Progenitor cell of endocrine pancreas (in vitro differentiated cells): ENCODE measurements at regions not wholly inside any gene's neighbourhood (a gene's known extent, or its start where the extent isn't known, plus 50 kb on each side); places are given as distances from the start of the nearest gene placed in this dataset.

Experiments used
- DNase-seq: peaks from one replicate; pipeline ENCODE4 v3.0.0; 2021; ENCODE audit warnings: low spot score; ENCODE audit not compliant: unreplicated experiment
- H3K27ac Mint-ChIP-seq: 2 replicates; pipeline ENCODE4 v1.8.0; 2021; ENCODE audit warnings: mild to moderate bottlenecking, moderate library complexity, mixed read lengths
- H3K27me3 Mint-ChIP-seq: 2 replicates; pipeline ENCODE4 v1.8.0; 2021; ENCODE audit warnings: mixed read lengths
- H3K36me3 Mint-ChIP-seq: 2 replicates; pipeline ENCODE4 v1.8.0; 2022; ENCODE audit warnings: mixed read lengths; ENCODE audit not compliant: insufficient read depth
- H3K4me1 Mint-ChIP-seq: 2 replicates; pipeline ENCODE4 v1.8.0; 2021; ENCODE audit warnings: low read depth, mixed read lengths
- H3K4me3 Mint-ChIP-seq: 2 replicates; pipeline ENCODE4 v1.8.0; 2021; ENCODE audit warnings: low read depth, mild to moderate bottlenecking, moderate library complexity, mixed read lengths
- H3K9me3 Mint-ChIP-seq: 2 replicates; pipeline ENCODE4 v1.8.0; 2021; ENCODE audit warnings: low read depth, mixed read lengths
- TF ChIP-seq, protein P1 (sequence below): fragments of 200-600 bp; sonication (generic); IDR thresholded peaks from one replicate; pipeline ENCODE4 v1.5.0; 2021; ENCODE audit warnings: antibody characterized with exemption, mild to moderate bottlenecking; ENCODE audit not compliant: unreplicated experiment

DNA sequence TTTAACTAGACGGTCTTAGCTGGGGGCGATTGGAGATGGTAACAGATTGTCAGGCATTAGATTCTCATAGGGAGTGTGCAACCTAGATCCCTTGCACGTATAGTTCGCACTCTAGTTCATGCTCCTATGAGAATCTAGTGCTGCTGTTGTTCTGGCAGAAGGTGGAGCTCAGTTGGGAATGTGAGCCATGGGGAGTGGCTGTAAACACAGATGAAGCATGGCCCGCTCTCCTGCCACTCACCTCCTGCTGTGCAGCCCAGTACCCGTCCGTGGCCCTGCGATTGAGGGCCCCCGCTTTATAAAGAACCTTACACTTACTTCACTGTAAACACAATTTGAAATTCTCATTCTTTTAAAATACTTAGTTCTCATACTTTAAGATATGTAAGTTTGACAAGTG lies 339.4 kb downstream of the CDH26 start:
- DNase-seq: no peak
- H3K27me3 Mint-ChIP-seq: peaks cover 8% of the 10 kb centered on the region
- no peak overlapping the region for H3K4me3 Mint-ChIP-seq
- H3K9me3 Mint-ChIP-seq: no peaks in the 10 kb centered on the region
- no peak overlapping the region for H3K27ac Mint-ChIP-seq
- H3K4me1 Mint-ChIP-seq: peaks cover 7% of the 10 kb centered on the region
- no peaks in the 10 kb centered on the region for H3K36me3 Mint-ChIP-seq
- TF ChIP-seq, protein P1, sequence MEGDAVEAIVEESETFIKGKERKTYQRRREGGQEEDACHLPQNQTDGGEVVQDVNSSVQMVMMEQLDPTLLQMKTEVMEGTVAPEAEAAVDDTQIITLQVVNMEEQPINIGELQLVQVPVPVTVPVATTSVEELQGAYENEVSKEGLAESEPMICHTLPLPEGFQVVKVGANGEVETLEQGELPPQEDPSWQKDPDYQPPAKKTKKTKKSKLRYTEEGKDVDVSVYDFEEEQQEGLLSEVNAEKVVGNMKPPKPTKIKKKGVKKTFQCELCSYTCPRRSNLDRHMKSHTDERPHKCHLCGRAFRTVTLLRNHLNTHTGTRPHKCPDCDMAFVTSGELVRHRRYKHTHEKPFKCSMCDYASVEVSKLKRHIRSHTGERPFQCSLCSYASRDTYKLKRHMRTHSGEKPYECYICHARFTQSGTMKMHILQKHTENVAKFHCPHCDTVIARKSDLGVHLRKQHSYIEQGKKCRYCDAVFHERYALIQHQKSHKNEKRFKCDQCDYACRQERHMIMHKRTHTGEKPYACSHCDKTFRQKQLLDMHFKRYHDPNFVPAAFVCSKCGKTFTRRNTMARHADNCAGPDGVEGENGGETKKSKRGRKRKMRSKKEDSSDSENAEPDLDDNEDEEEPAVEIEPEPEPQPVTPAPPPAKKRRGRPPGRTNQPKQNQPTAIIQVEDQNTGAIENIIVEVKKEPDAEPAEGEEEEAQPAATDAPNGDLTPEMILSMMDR: no peak

DNA sequence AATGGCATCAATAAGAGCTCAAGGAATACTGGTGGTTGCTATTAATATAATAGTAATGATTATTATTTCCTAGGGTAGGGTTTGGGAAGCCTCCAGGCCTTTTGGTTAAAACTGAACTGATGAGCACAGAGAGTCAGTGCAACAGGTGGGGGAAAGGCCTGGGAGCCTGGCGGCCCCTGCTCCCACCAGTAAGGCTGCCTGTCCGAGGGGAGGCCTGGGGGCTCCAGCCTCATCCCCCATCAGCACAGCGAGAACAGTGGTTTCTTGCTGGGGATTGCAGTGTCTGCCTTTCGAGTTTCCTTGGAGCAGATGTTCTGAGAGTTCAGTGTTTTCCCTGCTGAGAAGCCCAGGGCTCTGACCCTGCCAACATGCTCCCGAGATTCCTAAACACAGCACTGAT lies 340.4 kb downstream of the CDH26 start:
- H3K36me3 Mint-ChIP-seq: no peaks in the 10 kb centered on the region
- no peak overlapping the region for H3K27ac Mint-ChIP-seq
- H3K9me3 Mint-ChIP-seq: no peaks in the 10 kb centered on the region
- TF ChIP-seq, protein P1: no peak
- DNase-seq: no peak
- peaks cover 7% of the 10 kb centered on the region for H3K4me1 Mint-ChIP-seq
- H3K27me3 Mint-ChIP-seq: peaks cover 8% of the 10 kb centered on the region
- H3K4me3 Mint-ChIP-seq: no peak overlapping the region

DNA sequence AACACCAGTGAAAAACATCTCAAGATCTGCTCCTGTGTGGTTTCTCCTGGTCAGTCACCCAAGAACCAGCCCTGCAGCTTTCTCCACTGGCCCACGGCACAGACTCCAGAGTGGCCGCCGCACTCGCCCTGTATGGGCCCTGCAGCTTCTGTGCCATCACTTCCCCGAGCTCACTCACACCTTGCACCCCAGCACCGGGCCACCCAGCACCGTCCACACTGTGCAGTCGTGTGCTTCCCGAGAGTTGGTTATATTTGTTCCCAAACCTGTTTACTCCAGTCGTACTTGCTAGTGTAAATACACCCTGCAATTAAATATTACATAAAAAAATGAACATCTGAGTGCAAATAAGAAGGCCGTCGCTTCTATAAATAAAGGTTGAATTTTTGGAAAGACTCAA lies 341.7 kb downstream of the CDH26 start:
- Mint-ChIP-seq H3K36me3 (no peaks in the 10 kb centered on the region), H3K4me1 (peaks cover 7% of the 10 kb centered on the region), H3K4me3 (no peak overlapping the region), H3K27ac (no peak overlapping the region), H3K27me3 (peaks cover 7% of the 10 kb centered on the region), H3K9me3 (no peaks in the 10 kb centered on the region)
- TF ChIP-seq, protein P1: no peak
- no peak for DNase-seq

DNA sequence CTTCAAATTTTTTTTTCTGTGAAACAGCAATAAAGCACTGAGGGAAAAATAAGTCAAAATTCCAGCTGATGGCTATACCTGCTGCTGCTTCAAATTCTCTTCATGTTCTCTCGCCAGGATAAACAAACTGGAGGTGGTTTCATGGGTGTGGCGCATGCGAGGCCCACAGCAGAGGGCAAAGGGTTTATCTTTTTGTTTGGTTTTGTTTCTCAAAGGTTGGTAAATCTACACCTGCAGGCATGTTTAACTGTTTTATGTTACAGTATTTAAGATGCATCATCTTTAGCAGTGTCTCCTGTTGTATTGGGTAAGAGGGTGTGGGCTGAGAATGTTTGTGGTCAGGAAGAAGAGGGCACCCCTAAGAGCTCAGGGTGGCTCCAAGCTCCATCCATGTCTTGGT lies 342.2 kb downstream of the CDH26 start:
- TF ChIP-seq, protein P1: no peak
- H3K27me3 Mint-ChIP-seq: peaks cover 7% of the 10 kb centered on the region
- peaks cover 7% of the 10 kb centered on the region for H3K4me1 Mint-ChIP-seq
- DNase-seq: no peak
- H3K27ac Mint-ChIP-seq: no peak overlapping the region
- no peaks in the 10 kb centered on the region for H3K36me3 Mint-ChIP-seq
- H3K4me3 Mint-ChIP-seq: no peak overlapping the region
- no peaks in the 10 kb centered on the region for H3K9me3 Mint-ChIP-seq

DNA sequence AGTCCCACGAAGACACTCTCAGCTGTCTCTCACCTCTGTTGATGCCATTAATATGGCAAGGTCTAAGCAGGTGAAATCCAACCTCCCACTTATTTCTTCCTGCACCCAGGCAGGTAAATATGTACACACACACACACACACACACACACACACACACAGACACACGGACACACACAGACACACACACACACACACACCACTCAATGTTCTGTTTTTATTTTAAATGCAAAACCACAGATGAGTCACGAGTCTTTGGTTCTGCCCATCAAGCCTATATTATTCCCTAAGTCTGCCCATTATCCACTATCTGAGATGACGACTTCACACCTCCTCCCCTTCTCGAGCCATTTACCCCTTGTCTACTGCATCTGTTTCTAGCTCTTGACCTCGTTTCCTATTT lies 344.7 kb downstream of the CDH26 start:
- DNase-seq: no peak
- no peak overlapping the region for H3K4me3 Mint-ChIP-seq
- H3K4me1 Mint-ChIP-seq: peaks cover 10% of the 10 kb centered on the region
- TF ChIP-seq, protein P1: no peak
- H3K9me3 Mint-ChIP-seq: no peaks in the 10 kb centered on the region
- no peaks in the 10 kb centered on the region for H3K36me3 Mint-ChIP-seq
- peaks cover 7% of the 10 kb centered on the region for H3K27me3 Mint-ChIP-seq
- no peak overlapping the region for H3K27ac Mint-ChIP-seq
